ENCODE measurements at regions not wholly inside any gene's neighbourhood (a gene's known extent, or its start where the extent isn't known, plus 50 kb on each side); places are given as distances from the start of the nearest gene placed in this dataset.

- Histone ChIP-seq H3K27me3 (no peaks in the 10 kb centered on the region), H3K27ac (no peak overlapping the region), H3K4me3 (replicated peaks in 1 of 3) (no peak overlapping the region), H3K36me3 (no peaks in the 10 kb centered on the region), H3K9me3 (no peaks in the 10 kb centered on the region), H3K4me1 (no peaks in the 10 kb centered on the region)
- intact Hi-C loops (cut with DNase I), result no loop called here
- 88 to 95% methylated on average over 1 of the region's 1 CpG for WGBS, 2 donors
- no peak for DNase-seq
- no peak for TF ChIP-seq POLR2A (IDR thresholded peaks at IDR 0.05)
These were observed 260.0 kb downstream of the KCNA4 start for GRCh38 chr11:29756871-29757270.

- WGBS, 2 donors, result 91 to 92% methylated on average over 4 of the region's 4 CpGs
- Histone ChIP-seq H3K27me3 (no peaks in the 10 kb centered on the region), H3K36me3 (no peaks in the 10 kb centered on the region), H3K4me3 (replicated peaks in 1 of 3) (no peak overlapping the region), H3K27ac (no peak overlapping the region), H3K4me1 (no peaks in the 10 kb centered on the region), H3K9me3 (no peaks in the 10 kb centered on the region)
- TF ChIP-seq CTCF (IDR thresholded peaks at IDR 0.05) (no peak), POLR2A (IDR thresholded peaks at IDR 0.05) (no peak)
- DNase-seq, result no peak
- intact Hi-C loops (cut with DNase I), result no loop called here
These were observed 261.4 kb downstream of the KCNA4 start for GRCh38 chr11:29755474-29755873.

GRCh38 chr11:29751618-29752017, 265.2 kb downstream of the KCNA4 start:
- H3K27me3 ChIP-seq, result no peaks in the 10 kb centered on the region
- no peak overlapping the region for H3K4me3 ChIP-seq (replicated peaks in 1 of 3)
- H3K4me1 ChIP-seq, result no peaks in the 10 kb centered on the region
- WGBS, 2 donors, result 72 to 78% methylated on average over 1 of the region's 1 CpG
- intact Hi-C loops (cut with DNase I), result no loop called here
- DNase-seq, result no peak
- H3K36me3 ChIP-seq, result no peaks in the 10 kb centered on the region
- H3K27ac ChIP-seq, result no peak overlapping the region
- TF ChIP-seq POLR2A (IDR thresholded peaks at IDR 0.05) (no peak), CTCF (IDR thresholded peaks at IDR 0.05) (no peak)
- no peaks in the 10 kb centered on the region for H3K9me3 ChIP-seq

GRCh38 chr11:29750392-29750791, 266.4 kb downstream of the KCNA4 start:
- TF ChIP-seq POLR2A (IDR thresholded peaks at IDR 0.05), result no peak
- no peak for TF ChIP-seq CTCF (IDR thresholded peaks at IDR 0.05)
- intact Hi-C loops (cut with DNase I), result no loop called here
- no peaks in the 10 kb centered on the region for H3K27me3 ChIP-seq
- no peaks in the 10 kb centered on the region for H3K9me3 ChIP-seq
- H3K27ac ChIP-seq, result no peak overlapping the region
- DNase-seq, result no peak
- H3K36me3 ChIP-seq, result no peaks in the 10 kb centered on the region
- no peaks in the 10 kb centered on the region for H3K4me1 ChIP-seq
- H3K4me3 ChIP-seq (replicated peaks in 1 of 3), result no peak overlapping the region
- 74 to 79% methylated on average over 3 of the region's 3 CpGs for WGBS, 2 donors

- DNase-seq, result no peak
- TF ChIP-seq CTCF (IDR thresholded peaks at IDR 0.05) (no peak), POLR2A (IDR thresholded peaks at IDR 0.05) (no peak)
- Histone ChIP-seq H3K9me3 (no peaks in the 10 kb centered on the region), H3K4me1 (no peaks in the 10 kb centered on the region), H3K27me3 (no peaks in the 10 kb centered on the region), H3K27ac (no peak overlapping the region), H3K4me3 (replicated peaks in 1 of 3) (no peak overlapping the region), H3K36me3 (no peaks in the 10 kb centered on the region)
- intact Hi-C loops (cut with DNase I), result no loop called here
- 67 to 69% methylated on average over 1 of the region's 1 CpG for WGBS, 2 donors
These were observed 282.5 kb downstream of the KCNA4 start for GRCh38 chr11:29734287-29734686.

GRCh38 chr11:29713831-29714320, 303.0 kb downstream of the KCNA4 start:
- no peak for DNase-seq
- intact Hi-C loops (cut with DNase I), result no loop called here

More at GRCh38 chr11:29713831-29714320, 303.0 kb downstream of the KCNA4 start:
- 87 to 93% methylated on average over 14 of the region's 14 CpGs for WGBS, 2 donors
- Histone ChIP-seq H3K27me3 (no peaks in the 10 kb centered on the region), H3K4me1 (no peaks in the 10 kb centered on the region), H3K27ac (no peak overlapping the region), H3K4me3 (replicated peaks in 1 of 3) (no peak overlapping the region), H3K9me3 (no peaks in the 10 kb centered on the region), H3K36me3 (no peaks in the 10 kb centered on the region)
- TF ChIP-seq POLR2A (IDR thresholded peaks at IDR 0.05), result no peak
- TF ChIP-seq CTCF (IDR thresholded peaks at IDR 0.05), result no peak

Data from thyroid gland (tissue), 4 donors.